IMR-90 (cell line): ENCODE measurements at regions not wholly inside any gene's neighbourhood (a gene's known extent, or its start where the extent isn't known, plus 50 kb on each side); places are given as distances from the start of the nearest gene placed in this dataset.

ENCODE experiments used
- ATAC-seq: fragments of 200-7000 bp; cut with Tn5 transposase; 2 replicates; pipeline ENCODE4 v1.9.1; 2020; ENCODE audit warnings: low read depth, mild to moderate bottlenecking, moderate library complexity
- BruUV-seq: library from RNA; stranded (reverse); fragments of 400-500 nt; replicated peaks from 2 replicates; lab custom pipeline; 2021; lab: Mats Ljungman, UMichigan
- CTCF ChIA-PET: fragments of 300-600 bp; formaldehyde crosslinking; extraction: SDS; loops from one replicate; lab custom pipeline; 2021; ENCODE audit warnings: antibody characterized with exemption; lab: Yijun Ruan, JAX
- POLR2A ChIA-PET: fragments of 300-600 bp; sonication (Branson Sonifier 250); formaldehyde crosslinking; loops from one replicate; lab custom pipeline; 2022; ENCODE audit warnings: antibody characterized with exemption; ENCODE audit not compliant: unreplicated experiment; lab: Charles Lee
- DNase-seq: peaks from one replicate; pipeline ENCODE4 v3.0.0; 2013
- H2AFZ ChIP-seq: replicated peaks from 2 replicates; pipeline ENCODE3; 2013; ENCODE audit warnings: low read length, mild to moderate bottlenecking; ENCODE audit not compliant: poor library complexity
- H2AK5ac ChIP-seq: 2 replicates; pipeline ENCODE4 v1.6.1; 2013; ENCODE audit warnings: low read depth, low read length, inconsistent platforms
- H2AK9ac ChIP-seq: replicated peaks from 2 replicates; pipeline ENCODE3; 2013; ENCODE audit warnings: mild to moderate bottlenecking, low read depth, low read length, moderate library complexity; ENCODE audit not compliant: poor library complexity
- H2BK120ac ChIP-seq: 2 replicates; pipeline ENCODE4 v1.6.1; 2013; ENCODE audit warnings: low read depth, low read length, inconsistent platforms
- H2BK15ac ChIP-seq: 3 replicates; pipeline ENCODE4 v1.6.1; 2013; ENCODE audit warnings: low read depth, low read length, inconsistent platforms
- H2BK20ac ChIP-seq: 2 replicates; pipeline ENCODE4 v1.6.1; 2013; ENCODE audit warnings: low read depth, mild to moderate bottlenecking, inconsistent platforms, low read length, moderate library complexity
- H2BK5ac ChIP-seq: 2 replicates; pipeline ENCODE4 v1.6.1; 2013; ENCODE audit warnings: mild to moderate bottlenecking, low read depth, low read length, inconsistent platforms; ENCODE audit not compliant: poor library complexity, severe bottlenecking
- H3K14ac ChIP-seq: replicated peaks from 2 replicates; pipeline ENCODE4 v1.6.1; 2013; ENCODE audit warnings: low read depth, low read length, inconsistent platforms
- H3K18ac ChIP-seq: 2 replicates; pipeline ENCODE4 v1.6.1; 2013; ENCODE audit warnings: low read depth, low read length, control low read depth
- H3K23ac ChIP-seq: 2 replicates; pipeline ENCODE4 v1.6.1; 2013; ENCODE audit warnings: low read depth, low read length, inconsistent platforms
- H3K27ac ChIP-seq: 2 replicates; pipeline ENCODE4 v1.5.1; 2013; ENCODE audit warnings: mild to moderate bottlenecking, control low read depth, low read length; ENCODE audit not compliant: insufficient read depth
- H3K27me3 ChIP-seq: 2 replicates; pipeline ENCODE4 v1.6.1; 2013; ENCODE audit warnings: low read length; ENCODE audit not compliant: control insufficient read depth, insufficient read depth
- H3K36me3 ChIP-seq: 2 replicates; pipeline ENCODE4 v1.6.1; 2013; ENCODE audit warnings: low read length, mixed read lengths; ENCODE audit not compliant: control insufficient read depth, insufficient read depth
- H3K4ac ChIP-seq: 2 replicates; pipeline ENCODE4 v1.6.1; 2013; ENCODE audit warnings: low read depth, low read length, inconsistent platforms
- H3K4me1 ChIP-seq: 2 replicates; pipeline ENCODE4 v1.6.1; 2013; ENCODE audit warnings: low read length, mixed read lengths; ENCODE audit not compliant: control insufficient read depth, insufficient read depth
- H3K4me2 ChIP-seq: 2 replicates; pipeline ENCODE4 v1.6.1; 2013; ENCODE audit warnings: low read depth, mild to moderate bottlenecking, control low read depth, low read length, moderate library complexity
- H3K4me3 ChIP-seq: 2 replicates; pipeline ENCODE4 v1.5.1; 2013; ENCODE audit warnings: low read depth, mild to moderate bottlenecking, control low read depth, low read length, moderate library complexity; ENCODE audit not compliant: insufficient read depth
- H3K56ac ChIP-seq: 2 replicates; pipeline ENCODE4 v1.6.1; 2013; ENCODE audit warnings: low read length, inconsistent platforms; ENCODE audit not compliant: insufficient read depth; ENCODE audit errors: extremely low read depth
- H3K79me1 ChIP-seq, 2 experiments: 2 replicates each; pipeline ENCODE4 v1.6.1; 2013; ENCODE audit warnings: low read length in 2 of 2, inconsistent platforms in 1 of 2, low read depth in 1 of 2
- H3K9ac ChIP-seq: 2 replicates; pipeline ENCODE4 v1.6.1; 2013; ENCODE audit warnings: low read depth, low read length, control low read depth
- H3K9me1 ChIP-seq: 2 replicates; pipeline ENCODE4 v1.6.1; 2013; ENCODE audit warnings: low read length, inconsistent platforms; ENCODE audit not compliant: insufficient read depth
- H3K9me3 ChIP-seq: 2 replicates; pipeline ENCODE4 v1.6.1; 2013; ENCODE audit warnings: low read length; ENCODE audit not compliant: control insufficient read depth, insufficient read depth
- H4K20me1 ChIP-seq: 2 replicates; pipeline ENCODE4 v1.6.1; 2013; ENCODE audit warnings: low read length, inconsistent platforms; ENCODE audit not compliant: insufficient read depth
- H4K5ac ChIP-seq: 2 replicates; pipeline ENCODE4 v1.6.1; 2013; ENCODE audit warnings: mild to moderate bottlenecking, low read depth, low read length, control low read depth
- H4K8ac ChIP-seq, 2 experiments: 2 replicates each; pipeline ENCODE4 v1.6.1; 2013; ENCODE audit warnings: low read depth in 2 of 2, low read length in 2 of 2, control low read depth in 1 of 2, inconsistent platforms in 1 of 2
- H4K91ac ChIP-seq: 2 replicates; pipeline ENCODE4 v1.6.1; 2013; ENCODE audit warnings: low read depth, low read length, inconsistent platforms; ENCODE audit not compliant: insufficient read depth
- BHLHE40 ChIP-seq: fragments of 150-350 bp; IDR thresholded peaks from 2 replicates; pipeline ENCODE4 v1.6.1; 2016; ENCODE audit warnings: mild to moderate bottlenecking, low read depth, low read length
- CEBPB ChIP-seq: IDR thresholded peaks from 2 replicates; pipeline ENCODE4 v1.6.1; 2012; ENCODE audit warnings: low read depth, low read length, improper control_type of control experiment
- CHD1 ChIP-seq: IDR thresholded peaks from 2 replicates; pipeline ENCODE4 v1.6.1; 2012; ENCODE audit warnings: low read depth, low read length, improper control_type of control experiment
- FOS ChIP-seq: fragments of 150-350 bp; IDR thresholded peaks from 2 replicates; pipeline ENCODE4 v1.6.1; 2016; ENCODE audit warnings: low read depth, low read length
- MXI1 ChIP-seq: IDR thresholded peaks from 2 replicates; pipeline ENCODE4 v1.6.1; 2012; ENCODE audit warnings: low read depth, mild to moderate bottlenecking, low read length, moderate library complexity, borderline replicate concordance
- NFE2L2 ChIP-seq: fragments of 150-350 bp; IDR thresholded peaks from 2 replicates; pipeline ENCODE4 v1.6.1; 2016; ENCODE audit warnings: low read depth, mild to moderate bottlenecking, low read length
- POLR2A ChIP-seq: IDR thresholded peaks from 2 replicates; pipeline ENCODE4 v1.6.1; 2012; ENCODE audit warnings: mild to moderate bottlenecking, low read depth, low read length
- RAD21 ChIP-seq: IDR thresholded peaks from 2 replicates; pipeline ENCODE4 v1.6.1; 2012; ENCODE audit warnings: low read length, improper control_type of control experiment
- RFX5 ChIP-seq: IDR thresholded peaks from 2 replicates; pipeline ENCODE4 v1.8.0; 2012; ENCODE audit warnings: low read depth, mild to moderate bottlenecking, low read length, moderate library complexity
- WGBS, 2 experiments: methylation state at CpG; one replicate each; pipeline versions ENCODE4 v1.1.5 to v1.1.7; 2013; ENCODE audit warnings: missing lambda C conversion rate in 2 of 2; ENCODE audit not compliant: insufficient read length in 1 of 2; ENCODE audit errors: extremely low coverage in 2 of 2; 5-methylcytosine and 5-hydroxymethylcytosine counted together
- dilution Hi-C: fragments of 300-500 bp; cut with HindIII; formaldehyde crosslinking; loops from one replicate; pipeline ENCODE4 v1.14.3; 2018; ENCODE audit warnings: low sequenced_read_pairs; ENCODE audit not compliant: unreplicated experiment
- in situ Hi-C: fragments of 300-500 bp; cut with MboI; formaldehyde crosslinking; loops from 3 replicates; pipeline ENCODE4 v1.14.3; 2019; ENCODE audit warnings: low sequenced_read_pairs, inconsistent platforms, mixed read lengths
- intact Hi-C: fragments of 100-400 bp; cut with micrococcal nuclease; formaldehyde crosslinking; loops from 2 replicates; pipeline ENCODE4 v1.10.0; 2022
- TF ChIP-seq, protein P1 (sequence below): fragments of 150-350 bp; IDR thresholded peaks from 2 replicates; pipeline ENCODE4 v1.6.1; 2017; ENCODE audit warnings: mild to moderate bottlenecking, antibody characterized with exemption, low read length, low read depth
- TF ChIP-seq, protein P2 (sequence below): conservative IDR thresholded peaks from 2 replicates; pipeline ENCODE4 v1.5.1; 2012; ENCODE audit warnings: mild to moderate bottlenecking, low read depth, low read length, improper control_type of control experiment

DNA sequence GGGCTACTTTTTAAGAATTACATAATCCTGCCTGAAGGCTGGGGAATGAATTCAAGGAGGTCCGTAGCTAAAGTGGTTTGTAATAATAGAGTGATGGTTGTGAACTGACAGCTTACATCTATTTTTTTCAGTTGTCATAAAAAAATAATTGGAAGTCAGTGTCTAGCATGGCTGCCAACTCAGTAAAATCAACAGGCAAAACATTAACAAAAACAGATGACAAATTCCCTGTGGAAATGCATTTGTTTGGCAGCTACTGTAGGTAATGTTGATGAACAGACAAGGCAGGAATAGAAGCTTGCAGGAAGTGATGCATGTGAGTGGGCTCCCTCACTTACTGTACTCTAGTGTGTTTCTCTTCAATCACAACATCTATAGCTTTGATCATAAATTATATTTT, 766.0 kb upstream of the POT1 start:
- DNase-seq (no peak), ATAC-seq (no peak)
- POLR2A ChIA-PET, result no interaction called here
- Histone ChIP-seq H3K14ac (no peak overlapping the region), H3K9me3 (peaks cover 3% of the 10 kb centered on the region), H3K27me3 (no peaks in the 10 kb centered on the region), H2BK20ac (no peak overlapping the region), H3K4me3 (no peak overlapping the region), H3K36me3 (no peaks in the 10 kb centered on the region), H2AK9ac (no peak overlapping the region), H4K20me1 (no peaks in the 10 kb centered on the region), H3K9me1 (no peaks in the 10 kb centered on the region), H3K4me1 (no peaks in the 10 kb centered on the region), H4K5ac (no peak overlapping the region), H3K4ac (no peak overlapping the region), H3K18ac (no peak overlapping the region), H4K91ac (no peak overlapping the region), H3K9ac (no peak overlapping the region), H3K56ac (no peak overlapping the region), H3K27ac (no peak overlapping the region), H3K4me2 (no peak overlapping the region), H3K79me1 (no peaks in the 10 kb centered on the region), H2BK120ac (no peak overlapping the region), H2BK5ac (no peak overlapping the region), H2AFZ (no peak overlapping the region), H4K8ac (no peak overlapping the region), H3K23ac (no peak overlapping the region), H2AK5ac (no peak overlapping the region), H2BK15ac (no peak overlapping the region)
- CTCF ChIA-PET, result interaction anchor here (1.0 kb wide), 1 partner anchor 757 kb away, joined by 3 read pairs; no protein-coding TSS in a partner anchor
- TF ChIP-seq, protein P1, sequence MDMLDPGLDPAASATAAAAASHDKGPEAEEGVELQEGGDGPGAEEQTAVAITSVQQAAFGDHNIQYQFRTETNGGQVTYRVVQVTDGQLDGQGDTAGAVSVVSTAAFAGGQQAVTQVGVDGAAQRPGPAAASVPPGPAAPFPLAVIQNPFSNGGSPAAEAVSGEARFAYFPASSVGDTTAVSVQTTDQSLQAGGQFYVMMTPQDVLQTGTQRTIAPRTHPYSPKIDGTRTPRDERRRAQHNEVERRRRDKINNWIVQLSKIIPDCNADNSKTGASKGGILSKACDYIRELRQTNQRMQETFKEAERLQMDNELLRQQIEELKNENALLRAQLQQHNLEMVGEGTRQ, result no peak
- TF ChIP-seq BHLHE40, result no peak
- TF ChIP-seq NFE2L2, result no peak
- no peak for TF ChIP-seq POLR2A
- no peak for TF ChIP-seq FOS
- TF ChIP-seq MXI1, result no peak
- TF ChIP-seq, protein P2, sequence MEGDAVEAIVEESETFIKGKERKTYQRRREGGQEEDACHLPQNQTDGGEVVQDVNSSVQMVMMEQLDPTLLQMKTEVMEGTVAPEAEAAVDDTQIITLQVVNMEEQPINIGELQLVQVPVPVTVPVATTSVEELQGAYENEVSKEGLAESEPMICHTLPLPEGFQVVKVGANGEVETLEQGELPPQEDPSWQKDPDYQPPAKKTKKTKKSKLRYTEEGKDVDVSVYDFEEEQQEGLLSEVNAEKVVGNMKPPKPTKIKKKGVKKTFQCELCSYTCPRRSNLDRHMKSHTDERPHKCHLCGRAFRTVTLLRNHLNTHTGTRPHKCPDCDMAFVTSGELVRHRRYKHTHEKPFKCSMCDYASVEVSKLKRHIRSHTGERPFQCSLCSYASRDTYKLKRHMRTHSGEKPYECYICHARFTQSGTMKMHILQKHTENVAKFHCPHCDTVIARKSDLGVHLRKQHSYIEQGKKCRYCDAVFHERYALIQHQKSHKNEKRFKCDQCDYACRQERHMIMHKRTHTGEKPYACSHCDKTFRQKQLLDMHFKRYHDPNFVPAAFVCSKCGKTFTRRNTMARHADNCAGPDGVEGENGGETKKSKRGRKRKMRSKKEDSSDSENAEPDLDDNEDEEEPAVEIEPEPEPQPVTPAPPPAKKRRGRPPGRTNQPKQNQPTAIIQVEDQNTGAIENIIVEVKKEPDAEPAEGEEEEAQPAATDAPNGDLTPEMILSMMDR, result no peak
- no peak for TF ChIP-seq RFX5
- no peak for TF ChIP-seq CHD1
- no peak for TF ChIP-seq CEBPB
- TF ChIP-seq RAD21, result no peak
- in situ Hi-C loops (no loop called here), intact Hi-C loops (no loop called here), dilution Hi-C loops (no loop called here)
- WGBS, 2 experiments, result no CpG with 5 or more reads among the region's 1 CpG
- BruUV-seq, result no TSS peak
